Myocyte (in vitro differentiated cells): ENCODE measurements at regions not wholly inside any gene's neighbourhood (a gene's known extent, or its start where the extent isn't known, plus 50 kb on each side); places are given as distances from the start of the nearest gene placed in this dataset.
A peak's percentile ranks its signal among the peaks of the same experiment; 100 is the strongest.

Source experiments
- DNase-seq: peaks from one replicate; pipeline ENCODE4 v3.0.0-alpha.2; 2012; ENCODE audit warnings: low read depth

- no peak for DNase-seq
Observed at GRCh38 chr18:6648581-6648980, 80.9 kb upstream of the ARHGAP28 start.

GRCh38 chr18:6649421-6650126 is 79.9 kb upstream of the ARHGAP28 start:
- DNase-seq, result no peak

- DNase-seq, result no peak
Observed at GRCh38 chr18:6650127-6650507, 79.4 kb upstream of the ARHGAP28 start.

- DNase-seq, result peak; percentile 43
Observed at GRCh38 chr18:6650747-6651146, 78.8 kb upstream of the ARHGAP28 start.

- no peak for DNase-seq
Observed at GRCh38 chr18:6652098-6652497, 77.4 kb upstream of the ARHGAP28 start.

- no peak for DNase-seq
Observed at GRCh38 chr18:6653880-6654279, 75.6 kb upstream of the ARHGAP28 start.

- peak; percentile 68 for DNase-seq
Observed at GRCh38 chr18:6659963-6660725, 69.4 kb upstream of the ARHGAP28 start.

GRCh38 chr18:6661692-6662415 is 67.7 kb upstream of the ARHGAP28 start:
- DNase-seq, result no peak

GRCh38 chr18:6666012-6666685 is 63.4 kb upstream of the ARHGAP28 start:
- DNase-seq, result peak; percentile 22

GRCh38 chr18:6668836-6669235 is 60.7 kb upstream of the ARHGAP28 start:
- DNase-seq, result no peak

GRCh38 chr18:6672821-6673308 is 56.7 kb upstream of the ARHGAP28 start:
- DNase-seq, result no peak

GRCh38 chr18:6677086-6677485 is 52.4 kb upstream of the ARHGAP28 start:
- no peak for DNase-seq

- DNase-seq, result no peak
Observed at GRCh38 chr18:6679201-6679600, 50.3 kb upstream of the ARHGAP28 start.
